ENCODE measurements at regions not wholly inside any gene's neighbourhood (a gene's known extent, or its start where the extent isn't known, plus 50 kb on each side); places are given as distances from the start of the nearest gene placed in this dataset.

DNA sequence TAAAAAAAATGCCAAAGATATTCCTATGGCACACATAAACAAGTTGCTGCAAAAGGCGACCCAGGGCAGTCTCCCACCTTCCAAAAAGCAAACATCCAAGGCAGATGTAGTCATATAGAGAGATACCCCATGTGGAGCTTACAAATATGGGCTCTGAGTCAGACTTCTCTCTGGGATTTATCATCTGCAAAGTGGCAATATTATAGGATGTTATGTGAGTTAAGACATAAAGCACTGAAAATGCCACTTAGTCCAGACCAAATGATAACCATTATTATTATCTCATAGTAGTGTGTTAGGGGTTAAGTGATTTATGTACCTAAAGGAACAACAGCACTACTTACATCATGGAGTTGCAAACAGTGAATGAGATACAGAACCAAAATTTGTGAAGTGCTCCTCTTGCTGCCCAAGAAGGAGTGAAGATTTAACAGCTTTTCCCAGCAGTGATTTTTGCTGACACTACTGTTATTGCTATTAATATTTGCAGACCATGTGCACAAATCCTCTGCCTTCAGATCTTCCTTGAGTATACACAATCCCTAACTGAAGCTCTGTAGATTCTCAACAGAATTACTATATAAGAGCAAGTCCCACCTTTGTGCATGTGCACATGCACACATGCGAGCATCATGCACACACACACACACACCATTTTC is 560.0 kb upstream of the SALL1 start:
- TF ChIP-seq POLR2AphosphoS5 (IDR thresholded peaks at IDR 0.05) (no peak), POLR2A (IDR thresholded peaks at IDR 0.05; ENCODE audit: low read depth) (no peak)
